SK-N-MC (cell line): ENCODE measurements at regions not wholly inside any gene's neighbourhood (a gene's known extent, or its start where the extent isn't known, plus 50 kb on each side); places are given as distances from the start of the nearest gene placed in this dataset.

Experiments
- DNase-seq: peaks from one replicate; pipeline ENCODE4 v3.0.0-alpha.2; 2011; ENCODE audit warnings: low read depth, low spot score
- H3K27ac ChIP-seq: fragments of 200-600 bp; sonication (generic); 2 replicates; pipeline ENCODE4 v1.5.1; 2016; ENCODE audit warnings: mixed run types
- H3K36me3 ChIP-seq: fragments of 200-600 bp; sonication (generic); 2 replicates; pipeline ENCODE4 v1.6.1; 2017; ENCODE audit warnings: antibody characterized with exemption, low read length, mixed read lengths; ENCODE audit not compliant: insufficient read depth
- H3K4me3 ChIP-seq: fragments of 200-600 bp; sonication (generic); 2 replicates; pipeline ENCODE4 v1.5.1; 2016
- H3K9ac ChIP-seq: fragments of 200-600 bp; sonication (generic); 2 replicates; pipeline ENCODE4 v1.8.0; 2017; ENCODE audit warnings: mixed run types, mixed read lengths; ENCODE audit not compliant: insufficient read length
- H3K9me3 ChIP-seq: fragments of 200-600 bp; sonication (generic); 2 replicates; pipeline ENCODE4 v1.6.1; 2017; ENCODE audit warnings: low read depth, mild to moderate bottlenecking, antibody characterized with exemption, low read length, moderate library complexity, mixed read lengths
- EZH2 ChIP-seq: fragments of 200-600 bp; sonication (generic); IDR thresholded peaks from one replicate; pipeline ENCODE4 v1.6.1; 2017; ENCODE audit warnings: antibody characterized with exemption
- FOXP2 ChIP-seq: optimal IDR thresholded peaks from 2 replicates; pipeline ENCODE3; 2011; ENCODE audit warnings: mild to moderate bottlenecking, moderate library complexity; ENCODE audit not compliant: insufficient read depth; ENCODE audit errors: extremely low read length, control extremely low read depth
- POLR2AphosphoS5 ChIP-seq: IDR thresholded peaks from 2 replicates; pipeline ENCODE4 v1.6.1; 2012; ENCODE audit warnings: mild to moderate bottlenecking, low read depth, low read length, borderline replicate concordance

GRCh38 chr13:111597191-111597611 is 276.8 kb downstream of the TEX29 start:
- Histone ChIP-seq H3K36me3 (no peaks in the 10 kb centered on the region), H3K4me3 (no peak overlapping the region), H3K9ac (no peak overlapping the region), H3K27ac (no peak overlapping the region), H3K9me3 (no peaks in the 10 kb centered on the region)
- TF ChIP-seq POLR2AphosphoS5 (no peak), EZH2 (no peak), FOXP2 (no peak)
- no peak for DNase-seq

GRCh38 chr13:111597618-111598017 is 277.2 kb downstream of the TEX29 start:
- no peak for TF ChIP-seq FOXP2
- no peak for TF ChIP-seq EZH2
- no peak for TF ChIP-seq POLR2AphosphoS5
- no peak overlapping the region for H3K4me3 ChIP-seq
- H3K9ac ChIP-seq: no peak overlapping the region
- DNase-seq: no peak
- no peaks in the 10 kb centered on the region for H3K9me3 ChIP-seq
- no peak overlapping the region for H3K27ac ChIP-seq
- H3K36me3 ChIP-seq: no peaks in the 10 kb centered on the region

GRCh38 chr13:111598747-111599146 is 278.3 kb downstream of the TEX29 start:
- H3K9ac ChIP-seq: no peak overlapping the region
- H3K9me3 ChIP-seq: no peaks in the 10 kb centered on the region
- H3K27ac ChIP-seq: no peak overlapping the region
- H3K36me3 ChIP-seq: no peaks in the 10 kb centered on the region
- H3K4me3 ChIP-seq: no peak overlapping the region
- TF ChIP-seq EZH2 (no peak), POLR2AphosphoS5 (no peak), FOXP2 (no peak)
- no peak for DNase-seq

- Histone ChIP-seq H3K9me3 (no peaks in the 10 kb centered on the region), H3K9ac (no peak overlapping the region), H3K36me3 (no peaks in the 10 kb centered on the region), H3K27ac (no peak overlapping the region), H3K4me3 (no peak overlapping the region)
- no peak for DNase-seq
- no peak for TF ChIP-seq EZH2
- TF ChIP-seq POLR2AphosphoS5: no peak
- TF ChIP-seq FOXP2: no peak
Measured at GRCh38 chr13:111599791-111600190, 279.3 kb downstream of the TEX29 start.

- H3K27ac ChIP-seq: no peak overlapping the region
- no peaks in the 10 kb centered on the region for H3K9me3 ChIP-seq
- no peak overlapping the region for H3K4me3 ChIP-seq
- no peak for TF ChIP-seq FOXP2
- TF ChIP-seq POLR2AphosphoS5: no peak
- no peak for TF ChIP-seq EZH2
- no peak for DNase-seq
- no peak overlapping the region for H3K9ac ChIP-seq
- no peaks in the 10 kb centered on the region for H3K36me3 ChIP-seq
Measured at GRCh38 chr13:111602874-111603273, 282.4 kb downstream of the TEX29 start.

GRCh38 chr13:111604097-111604496 is 283.7 kb downstream of the TEX29 start:
- no peak for DNase-seq
- H3K9ac ChIP-seq: no peak overlapping the region
- H3K27ac ChIP-seq: no peak overlapping the region
- H3K4me3 ChIP-seq: no peak overlapping the region
- no peak for TF ChIP-seq EZH2
- TF ChIP-seq POLR2AphosphoS5: no peak
- no peak for TF ChIP-seq FOXP2
- no peaks in the 10 kb centered on the region for H3K36me3 ChIP-seq
- no peaks in the 10 kb centered on the region for H3K9me3 ChIP-seq

- TF ChIP-seq EZH2: no peak
- no peak for TF ChIP-seq POLR2AphosphoS5
- TF ChIP-seq FOXP2: no peak
- no peak for DNase-seq
- Histone ChIP-seq H3K9ac (no peak overlapping the region), H3K9me3 (no peaks in the 10 kb centered on the region), H3K4me3 (no peak overlapping the region), H3K27ac (no peak overlapping the region), H3K36me3 (no peaks in the 10 kb centered on the region)
Measured at GRCh38 chr13:111608556-111608955, 288.1 kb downstream of the TEX29 start.

- TF ChIP-seq FOXP2 (no peak), POLR2AphosphoS5 (no peak), EZH2 (no peak)
- Histone ChIP-seq H3K9ac (no peak overlapping the region), H3K36me3 (no peaks in the 10 kb centered on the region), H3K9me3 (no peaks in the 10 kb centered on the region), H3K27ac (no peak overlapping the region), H3K4me3 (no peak overlapping the region)
- DNase-seq: no peak
Measured at GRCh38 chr13:111609631-111610030, 289.2 kb downstream of the TEX29 start.

- Histone ChIP-seq H3K36me3 (no peaks in the 10 kb centered on the region), H3K9me3 (no peaks in the 10 kb centered on the region), H3K9ac (no peak overlapping the region), H3K27ac (no peak overlapping the region), H3K4me3 (no peak overlapping the region)
- no peak for TF ChIP-seq EZH2
- TF ChIP-seq FOXP2: no peak
- no peak for TF ChIP-seq POLR2AphosphoS5
- no peak for DNase-seq
Measured at GRCh38 chr13:111610081-111610480, 289.6 kb downstream of the TEX29 start.
